HepG2 (cell line): ENCODE measurements at regions not wholly inside any gene's neighbourhood (a gene's known extent, or its start where the extent isn't known, plus 50 kb on each side); places are given as distances from the start of the nearest gene placed in this dataset.

Source experiments
- ATAC-seq: fragments of 200-7000 bp; cut with Tn5 transposase; 3 replicates; pipeline ENCODE4 v1.9.1; 2020; ENCODE audit warnings: mild to moderate bottlenecking, moderate library complexity
- BruUV-seq: library from RNA; stranded (reverse); fragments of 400-500 nt; replicated peaks from 2 replicates; lab custom pipeline; 2021; lab: Mats Ljungman, UMichigan
- CTCF ChIA-PET: fragments of 300-600 bp; formaldehyde crosslinking; extraction: SDS; loops from one replicate; lab custom pipeline; 2021; ENCODE audit warnings: low total read pairs, inconsistent platforms, low intra/inter-chr PET ratio; lab: Yijun Ruan, JAX
- POLR2A ChIA-PET: fragments of 350-600 bp; sonication (Branson Sonifier 250); formaldehyde crosslinking; loops from one replicate; lab custom pipeline; 2020; ENCODE audit warnings: antibody characterized with exemption, inconsistent platforms; lab: Yijun Ruan, JAX
- DNase-seq: peaks from one replicate; pipeline ENCODE4 v3.0.0-alpha.2; 2015; ENCODE audit warnings: low spot score
- FAIRE-seq: peaks from 3 replicates; lab custom pipeline; 2011; peaks lifted over from hg19 to GRCh38; lab: Jason Lieb, UNC
- H2AFZ ChIP-seq: one replicate; pipeline ENCODE4 v1.6.1; 2011; ENCODE audit warnings: low read length, inconsistent platforms
- H3K27ac ChIP-seq: fragments of 300-600 bp; 3 replicates; pipeline ENCODE4 v1.8.0; 2011; ENCODE audit warnings: mixed run types, mild to moderate bottlenecking, mixed read lengths, low read length, inconsistent platforms; ENCODE audit not compliant: insufficient read depth; ENCODE audit errors: extremely low read length
- H3K27me3 ChIP-seq, 2 experiments: fragments of 200-600 bp in 1 of 2; 2 replicates in 1 of 2; 3 replicates in 1 of 2; pipeline versions ENCODE4 v1.6.0 to v1.8.0; 2011; ENCODE audit warnings: low read length in 2 of 2, mild to moderate bottlenecking in 2 of 2, moderate library complexity in 2 of 2, inconsistent platforms in 1 of 2; ENCODE audit not compliant: insufficient read depth in 2 of 2, control insufficient read depth in 1 of 2
- H3K36me3 ChIP-seq, 2 experiments: fragments of 200-600 bp in 1 of 2; replicated peaks in 1 of 2; 2 replicates in 1 of 2; 3 replicates in 1 of 2; pipeline versions ENCODE4 v1.5.1 to v1.8.0; 2011; ENCODE audit warnings: low read length in 2 of 2, inconsistent platforms in 1 of 2; ENCODE audit not compliant: insufficient read depth in 2 of 2, control insufficient read depth in 1 of 2
- H3K4me1 ChIP-seq: 2 replicates; pipeline ENCODE4 v1.5.1; 2012; ENCODE audit warnings: low read length, inconsistent platforms; ENCODE audit not compliant: insufficient read depth
- H3K4me2 ChIP-seq: 2 replicates; pipeline ENCODE4 v1.6.0; 2011; ENCODE audit warnings: low read depth, low read length, inconsistent platforms
- H3K4me3 ChIP-seq, 3 experiments: fragments of 200-600 bp in 1 of 3; sonication (generic), shearing (Covaris generic) in 1 of 3; replicated peaks in 1 of 3; 2 replicates each; pipeline ENCODE4 v1.5.1; 2011 to 2016; ENCODE audit warnings: low read length in 3 of 3, inconsistent platforms in 2 of 3, low read depth in 2 of 3, mild to moderate bottlenecking in 2 of 3, control low read depth in 1 of 3, mixed read lengths in 1 of 3; ENCODE audit not compliant: insufficient read depth in 1 of 3
- H3K79me2 ChIP-seq: one replicate; pipeline ENCODE4 v1.6.1; 2011; ENCODE audit warnings: low read length, inconsistent platforms; ENCODE audit not compliant: insufficient read depth
- H3K9ac ChIP-seq: 2 replicates; pipeline ENCODE4 v1.6.0; 2011; ENCODE audit warnings: mild to moderate bottlenecking, low read depth, low read length, inconsistent platforms; ENCODE audit not compliant: insufficient read depth
- H3K9me3 ChIP-seq: 2 replicates; pipeline ENCODE4 v1.5.1; 2012; ENCODE audit warnings: mild to moderate bottlenecking, low read length
- H4K20me1 ChIP-seq: 2 replicates; pipeline ENCODE4 v1.6.0; 2011; ENCODE audit warnings: inconsistent platforms, mild to moderate bottlenecking, low read length, moderate library complexity; ENCODE audit not compliant: insufficient read depth
- FOXK1 ChIP-seq: sonication (generic); formaldehyde crosslinking; IDR thresholded peaks from 2 replicates; pipeline ENCODE4 v1.4.0; 2020; ENCODE audit warnings: low read depth, missing genetic modification reagents, borderline replicate concordance
- NAIF1 ChIP-seq: sonication (generic); formaldehyde crosslinking; IDR thresholded peaks from 2 replicates; pipeline ENCODE4 v1.5.0; 2020; ENCODE audit warnings: mild to moderate bottlenecking, missing genetic modification reagents, borderline replicate concordance
- ZFP37 ChIP-seq: sonication (generic); formaldehyde crosslinking; IDR thresholded peaks from 2 replicates; pipeline ENCODE4 v1.4.0; 2020; ENCODE audit warnings: missing genetic modification reagents, borderline replicate concordance
- ZNF335 ChIP-seq: sonication (generic); formaldehyde crosslinking; IDR thresholded peaks from 2 replicates; pipeline ENCODE4 v1.4.0; 2020; ENCODE audit warnings: missing genetic modification reagents
- WGBS: methylation state at CpG from one replicate; pipeline ENCODE4 v1.1.6; 2017; ENCODE audit warnings: low lambda C conversion rate; 5-methylcytosine and 5-hydroxymethylcytosine counted together
- in situ Hi-C: cut with HindIII; loops from 2 replicates; pipeline ENCODE4 v1.10.0; 2017; ENCODE audit warnings: low pct_unique_long_range_greater_than_20kb; ENCODE audit not compliant: extremely low pct_ligation_motif_present
- intact Hi-C: fragments of 100-400 bp; cut with micrococcal nuclease; formaldehyde crosslinking; loops from one replicate; pipeline ENCODE4 v1.10.0; 2022; ENCODE audit not compliant: unreplicated experiment
- TF ChIP-seq, protein P1 (sequence below): sonication (generic); formaldehyde crosslinking; IDR thresholded peaks from 2 replicates; pipeline ENCODE4 v1.4.0; 2020; ENCODE audit warnings: missing genetic modification reagents
- TF ChIP-seq, protein P2 (sequence below): sonication (generic); formaldehyde crosslinking; conservative IDR thresholded peaks from 2 replicates; pipeline ENCODE4 v1.4.0; 2020; ENCODE audit warnings: missing genetic modification reagents
- TF ChIP-seq, protein P3 (sequence below): sonication (generic); formaldehyde crosslinking; conservative IDR thresholded peaks from 2 replicates; pipeline ENCODE4 v1.4.0; 2020; ENCODE audit warnings: missing genetic modification reagents

DNA sequence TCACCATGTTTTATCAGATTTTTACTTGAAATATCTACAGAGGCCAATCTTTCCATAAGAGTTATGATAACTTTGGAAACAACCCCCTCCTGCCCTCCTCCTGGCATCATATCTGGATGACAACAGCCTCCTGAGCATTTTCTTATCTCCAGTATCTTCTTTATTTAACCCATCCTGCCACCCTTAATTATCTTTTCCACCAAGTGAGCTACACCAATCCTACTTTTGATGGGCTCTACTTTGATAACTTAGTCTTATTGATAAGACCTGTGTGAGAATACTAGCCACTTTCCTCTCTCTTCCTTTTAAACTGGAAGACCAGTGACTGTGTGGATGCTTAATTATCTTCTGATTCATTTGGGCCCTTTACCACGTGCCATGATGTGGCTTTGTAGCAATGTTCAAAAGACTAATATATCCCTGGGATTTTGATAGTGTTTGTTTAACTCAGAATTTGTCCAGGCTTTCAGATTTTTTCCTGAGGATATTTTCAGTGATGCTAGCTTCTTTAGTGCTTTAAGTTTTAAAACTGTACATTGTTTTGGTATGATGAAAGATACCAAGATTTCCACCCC, 330.1 kb upstream of the GIMD1 start (continued):
- TF ChIP-seq, protein P1, sequence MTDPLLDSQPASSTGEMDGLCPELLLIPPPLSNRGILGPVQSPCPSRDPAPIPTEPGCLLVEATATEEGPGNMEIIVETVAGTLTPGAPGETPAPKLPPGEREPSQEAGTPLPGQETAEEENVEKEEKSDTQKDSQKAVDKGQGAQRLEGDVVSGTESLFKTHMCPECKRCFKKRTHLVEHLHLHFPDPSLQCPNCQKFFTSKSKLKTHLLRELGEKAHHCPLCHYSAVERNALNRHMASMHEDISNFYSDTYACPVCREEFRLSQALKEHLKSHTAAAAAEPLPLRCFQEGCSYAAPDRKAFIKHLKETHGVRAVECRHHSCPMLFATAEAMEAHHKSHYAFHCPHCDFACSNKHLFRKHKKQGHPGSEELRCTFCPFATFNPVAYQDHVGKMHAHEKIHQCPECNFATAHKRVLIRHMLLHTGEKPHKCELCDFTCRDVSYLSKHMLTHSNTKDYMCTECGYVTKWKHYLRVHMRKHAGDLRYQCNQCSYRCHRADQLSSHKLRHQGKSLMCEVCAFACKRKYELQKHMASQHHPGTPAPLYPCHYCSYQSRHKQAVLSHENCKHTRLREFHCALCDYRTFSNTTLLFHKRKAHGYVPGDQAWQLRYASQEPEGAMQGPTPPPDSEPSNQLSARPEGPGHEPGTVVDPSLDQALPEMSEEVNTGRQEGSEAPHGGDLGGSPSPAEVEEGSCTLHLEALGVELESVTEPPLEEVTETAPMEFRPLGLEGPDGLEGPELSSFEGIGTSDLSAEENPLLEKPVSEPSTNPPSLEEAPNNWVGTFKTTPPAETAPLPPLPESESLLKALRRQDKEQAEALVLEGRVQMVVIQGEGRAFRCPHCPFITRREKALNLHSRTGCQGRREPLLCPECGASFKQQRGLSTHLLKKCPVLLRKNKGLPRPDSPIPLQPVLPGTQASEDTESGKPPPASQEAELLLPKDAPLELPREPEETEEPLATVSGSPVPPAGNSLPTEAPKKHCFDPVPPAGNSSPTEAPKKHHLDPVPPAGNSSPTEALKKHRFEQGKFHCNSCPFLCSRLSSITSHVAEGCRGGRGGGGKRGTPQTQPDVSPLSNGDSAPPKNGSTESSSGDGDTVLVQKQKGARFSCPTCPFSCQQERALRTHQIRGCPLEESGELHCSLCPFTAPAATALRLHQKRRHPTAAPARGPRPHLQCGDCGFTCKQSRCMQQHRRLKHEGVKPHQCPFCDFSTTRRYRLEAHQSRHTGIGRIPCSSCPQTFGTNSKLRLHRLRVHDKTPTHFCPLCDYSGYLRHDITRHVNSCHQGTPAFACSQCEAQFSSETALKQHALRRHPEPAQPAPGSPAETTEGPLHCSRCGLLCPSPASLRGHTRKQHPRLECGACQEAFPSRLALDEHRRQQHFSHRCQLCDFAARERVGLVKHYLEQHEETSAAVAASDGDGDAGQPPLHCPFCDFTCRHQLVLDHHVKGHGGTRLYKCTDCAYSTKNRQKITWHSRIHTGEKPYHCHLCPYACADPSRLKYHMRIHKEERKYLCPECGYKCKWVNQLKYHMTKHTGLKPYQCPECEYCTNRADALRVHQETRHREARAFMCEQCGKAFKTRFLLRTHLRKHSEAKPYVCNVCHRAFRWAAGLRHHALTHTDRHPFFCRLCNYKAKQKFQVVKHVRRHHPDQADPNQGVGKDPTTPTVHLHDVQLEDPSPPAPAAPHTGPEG (CRISPR knock-in tag), result no peak
- no peak for TF ChIP-seq ZNF335

DNA sequence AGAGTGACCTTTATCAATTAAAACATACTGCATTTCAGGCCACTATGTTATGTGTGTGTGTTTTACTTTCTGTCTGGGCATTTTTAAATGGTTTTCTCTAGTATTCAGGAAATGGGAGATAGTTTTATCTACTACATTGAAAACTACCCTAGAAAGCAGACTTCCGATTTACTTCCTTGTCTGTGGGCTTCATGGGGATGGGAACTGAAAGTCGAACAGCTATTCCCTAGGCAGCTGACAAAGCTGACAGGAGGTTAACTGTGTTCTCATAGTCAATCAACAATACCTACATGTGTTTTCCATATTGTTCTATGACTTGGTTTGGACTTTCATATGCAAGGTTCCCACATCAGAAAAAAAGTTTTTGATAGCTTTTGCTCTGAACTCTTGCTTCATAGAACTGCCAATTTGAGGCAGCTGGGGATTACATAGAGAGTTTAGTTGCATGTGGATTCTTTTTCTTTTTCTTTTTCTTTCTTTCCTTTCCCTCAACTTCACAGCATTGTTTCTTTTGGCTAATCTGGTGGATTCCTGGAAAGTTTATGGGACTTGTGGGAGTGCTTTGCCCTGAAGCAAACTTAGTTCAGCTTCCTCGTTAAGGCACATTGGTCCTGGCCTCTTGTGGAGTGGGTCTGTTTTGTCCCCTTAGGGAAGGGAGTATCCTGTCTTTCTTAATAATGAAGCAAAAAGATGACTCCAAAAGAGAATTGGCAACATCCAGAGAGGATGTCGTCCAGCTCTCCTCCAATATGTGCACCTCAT, 327.1 kb upstream of the GIMD1 start:
- TF ChIP-seq, protein P2, sequence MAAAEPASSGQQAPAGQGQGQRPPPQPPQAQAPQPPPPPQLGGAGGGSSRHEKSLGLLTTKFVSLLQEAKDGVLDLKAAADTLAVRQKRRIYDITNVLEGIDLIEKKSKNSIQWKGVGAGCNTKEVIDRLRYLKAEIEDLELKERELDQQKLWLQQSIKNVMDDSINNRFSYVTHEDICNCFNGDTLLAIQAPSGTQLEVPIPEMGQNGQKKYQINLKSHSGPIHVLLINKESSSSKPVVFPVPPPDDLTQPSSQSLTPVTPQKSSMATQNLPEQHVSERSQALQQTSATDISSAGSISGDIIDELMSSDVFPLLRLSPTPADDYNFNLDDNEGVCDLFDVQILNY (CRISPR knock-in tag), result no peak
- TF ChIP-seq NAIF1 (CRISPR knock-in tag) (no peak), ZFP37 (CRISPR knock-in tag) (no peak), FOXK1 (CRISPR knock-in tag) (no peak)
- TF ChIP-seq, protein P3, sequence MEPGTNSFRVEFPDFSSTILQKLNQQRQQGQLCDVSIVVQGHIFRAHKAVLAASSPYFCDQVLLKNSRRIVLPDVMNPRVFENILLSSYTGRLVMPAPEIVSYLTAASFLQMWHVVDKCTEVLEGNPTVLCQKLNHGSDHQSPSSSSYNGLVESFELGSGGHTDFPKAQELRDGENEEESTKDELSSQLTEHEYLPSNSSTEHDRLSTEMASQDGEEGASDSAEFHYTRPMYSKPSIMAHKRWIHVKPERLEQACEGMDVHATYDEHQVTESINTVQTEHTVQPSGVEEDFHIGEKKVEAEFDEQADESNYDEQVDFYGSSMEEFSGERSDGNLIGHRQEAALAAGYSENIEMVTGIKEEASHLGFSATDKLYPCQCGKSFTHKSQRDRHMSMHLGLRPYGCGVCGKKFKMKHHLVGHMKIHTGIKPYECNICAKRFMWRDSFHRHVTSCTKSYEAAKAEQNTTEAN, result no peak
- H3K9ac ChIP-seq, result no peak overlapping the region
- H2AFZ ChIP-seq, result no peak overlapping the region
- 15% methylated on average over 4 of the region's 4 CpGs for WGBS
- no peaks in the 10 kb centered on the region for H3K4me1 ChIP-seq
- H3K27ac ChIP-seq, result no peak overlapping the region
- FAIRE-seq, result no peak
- no peak for ATAC-seq
- BruUV-seq, result no TSS peak
- H3K4me2 ChIP-seq, result no peak overlapping the region
- H4K20me1 ChIP-seq, result no peaks in the 10 kb centered on the region
- intact Hi-C loops, result no loop called here
- H3K79me2 ChIP-seq, result no peaks in the 10 kb centered on the region
- ChIA-PET POLR2A (no interaction called here), CTCF (no interaction called here)
- no peak overlapping the region for H3K4me3 ChIP-seq
- no peak for DNase-seq
- no peaks in the 10 kb centered on the region for H3K36me3 ChIP-seq
- no peaks in the 10 kb centered on the region for H3K9me3 ChIP-seq
- no peaks in the 10 kb centered on the region for H3K27me3 ChIP-seq
- in situ Hi-C loops, result no loop called here
